Panc1 (cell line): ENCODE measurements at regions not wholly inside any gene's neighbourhood (a gene's known extent, or its start where the extent isn't known, plus 50 kb on each side); places are given as distances from the start of the nearest gene placed in this dataset.

Experiments
- ATAC-seq: fragments of 200-7000 bp; cut with Tn5 transposase; 2 replicates; pipeline ENCODE4 v1.9.1; 2020; ENCODE audit warnings: mild to moderate bottlenecking, moderate library complexity
- BruUV-seq: library from RNA; stranded (reverse); fragments of 400-500 nt; replicated peaks from 2 replicates; lab custom pipeline; 2021; lab: Mats Ljungman, UMichigan
- CTCF ChIA-PET: fragments of 300-600 bp; sonication (Branson Sonifier 250); formaldehyde crosslinking; loops from one replicate; lab custom pipeline; 2022; ENCODE audit warnings: antibody characterized with exemption; lab: Charles Lee
- POLR2A ChIA-PET: fragments of 300-600 bp; sonication (Branson Sonifier 250); formaldehyde crosslinking; loops from one replicate; lab custom pipeline; 2022; ENCODE audit warnings: antibody characterized with exemption; lab: Charles Lee
- DNase-seq: peaks from one replicate; pipeline ENCODE4 v3.0.0-alpha.2; 2010; ENCODE audit warnings: low read depth, low spot score
- H3K27ac ChIP-seq: 2 replicates; pipeline ENCODE4 v1.5.1; 2011; ENCODE audit warnings: mild to moderate bottlenecking, low read length, inconsistent platforms
- H3K27me3 ChIP-seq: fragments of 200-500 bp; sonication (Bioruptor generic); 2 replicates; pipeline ENCODE4 v1.6.0; 2014; ENCODE audit warnings: low read length, inconsistent platforms; ENCODE audit not compliant: control insufficient read depth, insufficient read depth
- H3K36me3 ChIP-seq: fragments of 200-500 bp; sonication (Bioruptor generic); 2 replicates; pipeline ENCODE4 v1.5.1; 2014; ENCODE audit warnings: inconsistent platforms, mild to moderate bottlenecking, low read length, moderate library complexity; ENCODE audit not compliant: control insufficient read depth, insufficient read depth
- H3K4me1 ChIP-seq: 2 replicates; pipeline ENCODE4 v1.5.1; 2011; ENCODE audit warnings: inconsistent platforms, mild to moderate bottlenecking, low read length, moderate library complexity; ENCODE audit not compliant: control insufficient read depth, insufficient read depth
- H3K4me3 ChIP-seq, 2 experiments: 2 replicates each; pipeline ENCODE4 v1.5.1; 2011 to 2012; ENCODE audit warnings: low read depth in 2 of 2, low read length in 2 of 2, mild to moderate bottlenecking in 2 of 2, inconsistent platforms in 1 of 2, moderate library complexity in 1 of 2
- H3K9me3 ChIP-seq: fragments of 200-500 bp; sonication (Bioruptor generic); 2 replicates; pipeline ENCODE4 v1.5.1; 2014; ENCODE audit warnings: low read depth, mild to moderate bottlenecking, inconsistent platforms, low read length, moderate library complexity; ENCODE audit not compliant: control insufficient read depth, insufficient read depth
- CTCF ChIP-seq: fragments of 450-650 bp; IDR thresholded peaks from 2 replicates; pipeline ENCODE4 v1.5.1; 2017; ENCODE audit warnings: mild to moderate bottlenecking
- POLR2AphosphoS5 ChIP-seq: IDR thresholded peaks from 2 replicates; pipeline ENCODE4 v1.6.1; 2012; ENCODE audit warnings: mild to moderate bottlenecking, low read depth, low read length, moderate library complexity
- REST ChIP-seq, 2 experiments: IDR thresholded peaks; 2 replicates each; pipeline ENCODE4 v1.6.1; 2011 to 2012; ENCODE audit warnings: low read depth in 2 of 2, control low read depth in 1 of 2, low read length in 1 of 2, mild to moderate bottlenecking in 1 of 2, moderate library complexity in 1 of 2; ENCODE audit not compliant: insufficient read depth in 1 of 2
- SIN3A ChIP-seq: IDR thresholded peaks from 2 replicates; pipeline ENCODE4 v1.6.1; 2012; ENCODE audit warnings: low read depth, mild to moderate bottlenecking, low read length, moderate library complexity, borderline replicate concordance; ENCODE audit not compliant: insufficient read depth
- TCF7L2 ChIP-seq: IDR thresholded peaks from 2 replicates; pipeline ENCODE4 v1.6.1; 2011; ENCODE audit warnings: mild to moderate bottlenecking, low read depth, low read length, inconsistent platforms
- in situ Hi-C: cut with HindIII; loops from 2 replicates; pipeline ENCODE4 v1.10.0; 2016; ENCODE audit warnings: low sequenced_read_pairs, low pct_unique_long_range_greater_than_20kb
- intact Hi-C: fragments of 100-400 bp; cut with micrococcal nuclease; formaldehyde crosslinking; loops from one replicate; pipeline ENCODE4 v1.10.0; 2022; ENCODE audit not compliant: unreplicated experiment

GRCh38 chr1:103197216-103197615 is 88.9 kb upstream of the COL11A1 start:
- H3K9me3 ChIP-seq: no peaks in the 10 kb centered on the region
- in situ Hi-C loops: no loop called here
- H3K36me3 ChIP-seq: no peaks in the 10 kb centered on the region
- TF ChIP-seq CTCF (no peak), SIN3A (no peak), REST (IDR thresholded peaks at IDR 0.05; ENCODE audit: insufficient read depth in 1 of 2, low read depth in 2 of 2, low read length in 1 of 2) (no peak), POLR2AphosphoS5 (no peak), TCF7L2 (no peak)
- BruUV-seq: no TSS peak
- peaks cover 3% of the 10 kb centered on the region; the same call in 1 of the 2 replicates for H3K4me1 ChIP-seq
- H3K27ac ChIP-seq: no peak overlapping the region
- intact Hi-C loops: no loop called here
- no peaks in the 10 kb centered on the region for H3K27me3 ChIP-seq
- DNase-seq: no peak
- ChIA-PET CTCF (no interaction called here), POLR2A (no interaction called here)
- H3K4me3 ChIP-seq: no peak overlapping the region
- no peak for ATAC-seq

GRCh38 chr1:103194984-103195383 is 86.7 kb upstream of the COL11A1 start:
- Histone ChIP-seq H3K27ac (no peak overlapping the region), H3K4me1 (peaks cover 3% of the 10 kb centered on the region; the same call in 1 of the 2 replicates)

More at GRCh38 chr1:103194984-103195383, 86.7 kb upstream of the COL11A1 start:
- intact Hi-C loops (no loop called here), in situ Hi-C loops (no loop called here)
- Histone ChIP-seq H3K36me3 (no peaks in the 10 kb centered on the region), H3K4me3 (no peak overlapping the region), H3K9me3 (no peaks in the 10 kb centered on the region), H3K27me3 (no peaks in the 10 kb centered on the region)
- ChIA-PET POLR2A (no interaction called here), CTCF (no interaction called here)
- BruUV-seq: no TSS peak
- DNase-seq (no peak), ATAC-seq (no peak)
- TF ChIP-seq CTCF (no peak), REST (IDR thresholded peaks at IDR 0.05; ENCODE audit: insufficient read depth in 1 of 2, low read depth in 2 of 2, low read length in 1 of 2) (no peak), SIN3A (no peak), POLR2AphosphoS5 (no peak), TCF7L2 (no peak)
